WTC11 (cell line): ENCODE measurements at regions not wholly inside any gene's neighbourhood (a gene's known extent, or its start where the extent isn't known, plus 50 kb on each side); places are given as distances from the start of the nearest gene placed in this dataset.

Experiments used
- AFF4 ChIP-seq: sonication (generic); formaldehyde crosslinking; IDR thresholded peaks from 2 replicates; pipeline ENCODE4 v1.8.1; 2023; ENCODE audit warnings: mild to moderate bottlenecking, missing genetic modification reagents, borderline replicate concordance
- MXD4 ChIP-seq: fragments of 250-450 bp; sonication (Bioruptor Pico); IDR thresholded peaks from 2 replicates; pipeline ENCODE4 v1.8.0; 2021; ENCODE audit warnings: mild to moderate bottlenecking, moderate library complexity, borderline replicate concordance
- NR3C1 ChIP-seq: sonication (generic); formaldehyde crosslinking; conservative IDR thresholded peaks from 2 replicates; pipeline ENCODE4 v1.8.1; 2023; ENCODE audit warnings: low read depth, mild to moderate bottlenecking, missing genetic modification reagents
- SP1 ChIP-seq: sonication (generic); formaldehyde crosslinking; conservative IDR thresholded peaks from 2 replicates; pipeline ENCODE4 v1.8.1; 2022; ENCODE audit warnings: missing genetic modification reagents
- ZBTB43 ChIP-seq: sonication (generic); formaldehyde crosslinking; IDR thresholded peaks from 2 replicates; pipeline ENCODE4 v1.8.1; 2023; ENCODE audit warnings: mild to moderate bottlenecking, missing genetic modification reagents
- ZNF512 ChIP-seq: sonication (generic); formaldehyde crosslinking; IDR thresholded peaks from 2 replicates; pipeline ENCODE4 v1.8.1; 2022; ENCODE audit warnings: missing genetic modification reagents, borderline replicate concordance
- TF ChIP-seq, protein P1 (sequence below): fragments of 200-600 bp; IDR thresholded peaks from 2 replicates; pipeline ENCODE4 v1.8.0; 2022; ENCODE audit warnings: antibody characterized with exemption

DNA sequence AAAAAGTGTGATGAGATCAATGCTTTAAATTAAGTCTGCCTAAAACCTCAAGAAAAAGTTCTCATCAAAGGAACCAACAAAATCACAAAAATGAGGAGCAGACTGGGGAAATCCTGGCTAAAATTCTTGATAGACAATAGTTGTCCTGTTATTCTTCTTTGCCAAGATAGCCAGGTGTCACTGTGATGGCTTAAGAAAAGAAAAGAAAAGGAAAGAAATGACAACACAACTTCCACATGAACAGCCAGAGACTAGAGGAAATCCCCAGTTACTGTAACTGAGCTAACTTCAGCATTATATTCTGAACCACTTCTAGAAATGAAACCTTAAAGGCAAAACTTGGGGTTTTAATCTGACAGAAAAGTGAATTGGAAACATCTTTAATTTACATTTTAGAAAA, 129.6 kb downstream of the CD24 start:
- TF ChIP-seq SP1 (no peak), ZBTB43 (CRISPR knock-in tag) (no peak), AFF4 (CRISPR knock-in tag) (no peak), NR3C1 (CRISPR knock-in tag) (no peak), MXD4 (CRISPR knock-in tag) (no peak), ZNF512 (CRISPR knock-in tag) (no peak)
- TF ChIP-seq, protein P1, sequence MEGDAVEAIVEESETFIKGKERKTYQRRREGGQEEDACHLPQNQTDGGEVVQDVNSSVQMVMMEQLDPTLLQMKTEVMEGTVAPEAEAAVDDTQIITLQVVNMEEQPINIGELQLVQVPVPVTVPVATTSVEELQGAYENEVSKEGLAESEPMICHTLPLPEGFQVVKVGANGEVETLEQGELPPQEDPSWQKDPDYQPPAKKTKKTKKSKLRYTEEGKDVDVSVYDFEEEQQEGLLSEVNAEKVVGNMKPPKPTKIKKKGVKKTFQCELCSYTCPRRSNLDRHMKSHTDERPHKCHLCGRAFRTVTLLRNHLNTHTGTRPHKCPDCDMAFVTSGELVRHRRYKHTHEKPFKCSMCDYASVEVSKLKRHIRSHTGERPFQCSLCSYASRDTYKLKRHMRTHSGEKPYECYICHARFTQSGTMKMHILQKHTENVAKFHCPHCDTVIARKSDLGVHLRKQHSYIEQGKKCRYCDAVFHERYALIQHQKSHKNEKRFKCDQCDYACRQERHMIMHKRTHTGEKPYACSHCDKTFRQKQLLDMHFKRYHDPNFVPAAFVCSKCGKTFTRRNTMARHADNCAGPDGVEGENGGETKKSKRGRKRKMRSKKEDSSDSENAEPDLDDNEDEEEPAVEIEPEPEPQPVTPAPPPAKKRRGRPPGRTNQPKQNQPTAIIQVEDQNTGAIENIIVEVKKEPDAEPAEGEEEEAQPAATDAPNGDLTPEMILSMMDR, result no peak
